MM.1S (cell line): ENCODE measurements at regions not wholly inside any gene's neighbourhood (a gene's known extent, or its start where the extent isn't known, plus 50 kb on each side); places are given as distances from the start of the nearest gene placed in this dataset.

Experiments used
- DNase-seq: peaks from one replicate; pipeline ENCODE4 v3.0.0-alpha.2; 2015
- H2AFZ ChIP-seq: fragments of 300-600 bp; sonication (generic); 2 replicates; pipeline ENCODE4 v1.6.0; 2016; ENCODE audit warnings: antibody characterized with exemption, low read length
- H3F3A ChIP-seq: fragments of 300-600 bp; sonication (generic); 2 replicates; pipeline ENCODE4 v1.6.1; 2016; ENCODE audit warnings: mild to moderate bottlenecking, antibody characterized with exemption, low read length, moderate library complexity, mixed read lengths; ENCODE audit not compliant: insufficient read depth
- H3K27ac ChIP-seq: fragments of 300-600 bp; sonication (generic); 2 replicates; pipeline ENCODE4 v1.5.1; 2016; ENCODE audit warnings: mild to moderate bottlenecking, low read length
- H3K27me3 ChIP-seq: fragments of 300-600 bp; sonication (generic); replicated peaks from 2 replicates; pipeline ENCODE4 v1.6.0; 2016; ENCODE audit warnings: low read length; ENCODE audit not compliant: insufficient read depth
- H3K36me3 ChIP-seq: fragments of 300-600 bp; sonication (generic); replicated peaks from 2 replicates; pipeline ENCODE4 v1.6.1; 2016; ENCODE audit warnings: mild to moderate bottlenecking, low read length, mixed read lengths; ENCODE audit not compliant: insufficient read depth
- H3K4me1 ChIP-seq: fragments of 300-600 bp; sonication (generic); 2 replicates; pipeline ENCODE4 v1.6.1; 2016; ENCODE audit warnings: low read length, mixed read lengths
- H3K4me2 ChIP-seq: fragments of 300-600 bp; sonication (generic); 2 replicates; pipeline ENCODE4 v1.6.0; 2016; ENCODE audit warnings: low read depth, low read length
- H3K4me3 ChIP-seq: fragments of 300-600 bp; sonication (generic); 2 replicates; pipeline ENCODE4 v1.5.1; 2016; ENCODE audit warnings: low read length, mixed read lengths
- H3K79me2 ChIP-seq: fragments of 300-600 bp; sonication (generic); 2 replicates; pipeline ENCODE4 v1.6.1; 2016; ENCODE audit warnings: mixed run types, low read length, mixed read lengths
- H3K9ac ChIP-seq: fragments of 300-600 bp; sonication (generic); 2 replicates; pipeline ENCODE4 v1.6.1; 2016; ENCODE audit warnings: low read length, mixed read lengths
- H3K9me2 ChIP-seq: fragments of 300-600 bp; sonication (generic); replicated peaks from 2 replicates; pipeline ENCODE4 v1.6.1; 2016; ENCODE audit warnings: mild to moderate bottlenecking, low read length, mixed read lengths; ENCODE audit not compliant: insufficient read depth
- H3K9me3 ChIP-seq: fragments of 300-600 bp; sonication (generic); replicated peaks from 2 replicates; pipeline ENCODE4 v1.6.1; 2016; ENCODE audit warnings: mild to moderate bottlenecking, low read length, mixed read lengths; ENCODE audit not compliant: insufficient read depth
- H4K20me1 ChIP-seq: fragments of 300-600 bp; sonication (generic); 2 replicates; pipeline ENCODE4 v1.6.1; 2016; ENCODE audit warnings: mild to moderate bottlenecking, low read length, moderate library complexity, mixed read lengths; ENCODE audit not compliant: insufficient read depth
- CTCF ChIP-seq: fragments of 300-600 bp; sonication (generic); IDR thresholded peaks from 2 replicates; pipeline ENCODE4 v1.5.1; 2016; ENCODE audit warnings: antibody characterized with exemption, low read length, mixed read lengths
- EZH2 ChIP-seq: fragments of 300-600 bp; sonication (generic); optimal IDR thresholded peaks from 2 replicates; pipeline ENCODE3; 2017; ENCODE audit warnings: low read depth, mild to moderate bottlenecking, antibody characterized with exemption, low read length, mixed read lengths
- EZH2phosphoT487 ChIP-seq: fragments of 300-600 bp; sonication (generic); IDR thresholded peaks from 2 replicates; pipeline ENCODE4 v1.6.1; 2018; ENCODE audit warnings: antibody characterized with exemption, low read length

DNA sequence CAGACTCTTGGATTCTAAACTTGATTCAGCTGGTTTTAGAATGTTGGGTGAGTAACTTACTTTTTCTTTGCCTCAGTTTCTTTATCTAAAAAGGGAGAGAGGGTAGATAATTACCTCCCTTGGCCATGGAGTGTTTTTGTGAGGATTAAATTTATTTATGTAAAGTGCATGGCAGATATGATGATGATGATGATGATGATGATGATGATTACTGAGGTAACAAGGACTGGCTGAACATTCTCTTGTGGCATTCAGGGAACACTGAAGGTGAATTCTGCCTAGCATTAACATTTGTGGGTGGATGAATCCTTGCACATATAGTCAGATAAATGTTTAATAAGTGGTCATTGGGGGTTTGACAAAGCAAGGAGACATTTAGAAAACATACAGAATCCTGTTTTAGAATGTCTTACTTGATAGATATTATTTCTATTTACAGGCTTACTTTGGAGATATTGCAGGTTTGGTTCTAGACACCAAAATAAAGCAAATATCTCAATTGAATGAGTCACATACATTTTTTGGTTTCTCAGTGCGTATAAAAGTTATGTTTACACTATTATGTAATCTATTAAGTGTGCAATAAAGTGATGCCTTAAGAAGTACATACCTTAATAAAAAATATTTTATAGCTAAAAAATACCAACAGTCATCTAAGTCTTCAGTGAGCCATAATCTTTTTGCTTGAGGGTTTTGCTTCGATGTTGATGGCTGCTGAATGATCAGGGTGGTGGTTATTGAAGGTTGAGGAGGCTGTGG is 123.2 kb downstream of the SNAPC1 start:
- DNase-seq: no peak
- no peak overlapping the region for H3K4me3 ChIP-seq
- no peaks in the 10 kb centered on the region for H4K20me1 ChIP-seq
- H3K4me2 ChIP-seq: no peak overlapping the region
- no peak overlapping the region for H2AFZ ChIP-seq
- H3K36me3 ChIP-seq: no peaks in the 10 kb centered on the region
- TF ChIP-seq CTCF: no peak
- no peak for TF ChIP-seq EZH2
- no peak for TF ChIP-seq EZH2phosphoT487
- no peaks in the 10 kb centered on the region for H3K79me2 ChIP-seq
- no peaks in the 10 kb centered on the region for H3F3A ChIP-seq
- H3K9me3 ChIP-seq: no peaks in the 10 kb centered on the region
- no peak overlapping the region for H3K27ac ChIP-seq
- no peaks in the 10 kb centered on the region for H3K9me2 ChIP-seq
- no peaks in the 10 kb centered on the region for H3K27me3 ChIP-seq
- no peak overlapping the region for H3K9ac ChIP-seq
- no peaks in the 10 kb centered on the region for H3K4me1 ChIP-seq

GRCh38 chr14:61887628-61888027 is 125.4 kb downstream of the SNAPC1 start:
- no peak overlapping the region for H3K4me3 ChIP-seq

GRCh38 chr14:61889914-61890351 is 127.7 kb downstream of the SNAPC1 start:
- peak; percentile 66 for DNase-seq
- Histone ChIP-seq H3K9ac (no peak overlapping the region), H3K27me3 (no peaks in the 10 kb centered on the region), H3K36me3 (no peaks in the 10 kb centered on the region), H3K4me2 (no peak overlapping the region), H4K20me1 (no peaks in the 10 kb centered on the region), H3K79me2 (no peaks in the 10 kb centered on the region), H3F3A (no peaks in the 10 kb centered on the region), H2AFZ (no peak overlapping the region), H3K4me3 (no peak overlapping the region), H3K9me2 (no peaks in the 10 kb centered on the region), H3K27ac (no peak overlapping the region), H3K9me3 (no peaks in the 10 kb centered on the region), H3K4me1 (no peaks in the 10 kb centered on the region)
- TF ChIP-seq EZH2 (no peak), EZH2phosphoT487 (no peak), CTCF (peak; percentile 41)

More at GRCh38 chr14:61887628-61888027, 125.4 kb downstream of the SNAPC1 start:
- Histone ChIP-seq H3K27ac (no peak overlapping the region), H3K9ac (no peak overlapping the region), H3K27me3 (no peaks in the 10 kb centered on the region), H3K36me3 (no peaks in the 10 kb centered on the region), H4K20me1 (no peaks in the 10 kb centered on the region), H3K4me1 (no peaks in the 10 kb centered on the region), H3K4me2 (no peak overlapping the region), H3K79me2 (no peaks in the 10 kb centered on the region), H3F3A (no peaks in the 10 kb centered on the region), H3K9me2 (no peaks in the 10 kb centered on the region), H3K9me3 (no peaks in the 10 kb centered on the region), H2AFZ (no peak overlapping the region)
- no peak for DNase-seq
- no peak for TF ChIP-seq EZH2
- TF ChIP-seq EZH2phosphoT487: no peak
- no peak for TF ChIP-seq CTCF
